HK-2 (cell line): ENCODE measurements at regions not wholly inside any gene's neighbourhood (a gene's known extent, or its start where the extent isn't known, plus 50 kb on each side); places are given as distances from the start of the nearest gene placed in this dataset.

ENCODE experiments used
- DNase-seq: peaks from one replicate; pipeline ENCODE4 v3.0.0-alpha.2; 2018; ENCODE audit not compliant: unreplicated experiment

GRCh38 chr2:129058981-129059380 lies 740.3 kb upstream of the HS6ST1 start:
- DNase-seq, result no peak

GRCh38 chr2:129059476-129059875 lies 740.8 kb upstream of the HS6ST1 start:
- no peak for DNase-seq

GRCh38 chr2:129061069-129061768 lies 742.6 kb upstream of the HS6ST1 start:
- DNase-seq, result no peak

GRCh38 chr2:129061769-129062121 lies 743.1 kb upstream of the HS6ST1 start:
- no peak for DNase-seq

- DNase-seq, result no peak
These were observed 743.7 kb upstream of the HS6ST1 start for GRCh38 chr2:129062146-129062912.

GRCh38 chr2:129067070-129067469 lies 748.4 kb upstream of the HS6ST1 start:
- no peak for DNase-seq

GRCh38 chr2:129067953-129068352 lies 749.3 kb upstream of the HS6ST1 start:
- DNase-seq, result no peak

GRCh38 chr2:129068543-129068942 lies 749.9 kb upstream of the HS6ST1 start:
- DNase-seq, result no peak

- DNase-seq, result no peak
These were observed 751.4 kb upstream of the HS6ST1 start for GRCh38 chr2:129069875-129070594.

- no peak for DNase-seq
These were observed 752.0 kb upstream of the HS6ST1 start for GRCh38 chr2:129070663-129071062.

- DNase-seq, result no peak
These were observed 752.9 kb upstream of the HS6ST1 start for GRCh38 chr2:129071531-129071930.

- DNase-seq, result no peak
These were observed 755.7 kb upstream of the HS6ST1 start for GRCh38 chr2:129074298-129074920.

GRCh38 chr2:129078548-129078947 lies 759.9 kb upstream of the HS6ST1 start:
- DNase-seq, result no peak

GRCh38 chr2:129080715-129081476 lies 762.2 kb upstream of the HS6ST1 start:
- DNase-seq, result no peak

GRCh38 chr2:129085386-129085785 lies 766.7 kb upstream of the HS6ST1 start:
- no peak for DNase-seq

GRCh38 chr2:129087133-129087813 lies 768.6 kb upstream of the HS6ST1 start:
- DNase-seq, result no peak

- DNase-seq, result no peak
These were observed 773.0 kb upstream of the HS6ST1 start for GRCh38 chr2:129091620-129092019.

- DNase-seq, result no peak
These were observed 774.3 kb upstream of the HS6ST1 start for GRCh38 chr2:129092956-129093355.

GRCh38 chr2:129101186-129101585 lies 782.5 kb upstream of the HS6ST1 start:
- DNase-seq, result no peak

GRCh38 chr2:129103936-129104878 lies 785.5 kb upstream of the HS6ST1 start:
- no peak for DNase-seq
